G401 (cell line): ENCODE measurements at regions not wholly inside any gene's neighbourhood (a gene's known extent, or its start where the extent isn't known, plus 50 kb on each side); places are given as distances from the start of the nearest gene placed in this dataset.
"Not testable (repeated sequence)": the region's sequence is repeated elsewhere in the genome, so short reads cannot be mapped to it uniquely, and the experiment has no call there.

Experiments
- DNase-seq: peaks from one replicate; pipeline ENCODE4 v3.0.0-alpha.2; 2015; ENCODE audit warnings: low spot score
- in situ Hi-C: cut with HindIII; loops from 2 replicates; pipeline ENCODE4 v1.10.0; 2016; ENCODE audit warnings: low sequenced_read_pairs, mixed read lengths

DNA sequence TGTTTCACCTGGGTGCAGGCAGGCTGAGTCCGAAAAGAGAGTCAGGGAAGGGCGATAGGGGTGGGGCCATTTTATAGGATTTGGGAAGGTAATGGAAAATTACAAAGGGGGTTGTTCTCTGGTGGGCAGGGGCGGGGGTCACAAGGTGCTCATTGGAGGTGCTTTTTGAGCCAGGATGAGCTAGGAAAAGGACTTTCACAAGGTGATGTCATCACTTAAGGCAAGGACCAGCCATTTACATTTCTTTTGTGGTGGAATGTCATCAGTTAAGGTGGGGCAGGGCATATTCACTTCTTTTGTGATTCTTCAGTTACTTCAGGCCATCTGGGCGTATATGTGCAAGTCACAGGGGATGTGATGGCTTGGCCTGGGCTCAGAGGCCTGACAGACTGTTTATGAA, 1040.0 kb downstream of the TAF11L14 start:
- in situ Hi-C loops, DNase-seq: not testable (repeated sequence)

GRCh38 chr5:18675041-18675440, 1040.8 kb downstream of the TAF11L14 start:
- in situ Hi-C loops = no loop called here

DNA sequence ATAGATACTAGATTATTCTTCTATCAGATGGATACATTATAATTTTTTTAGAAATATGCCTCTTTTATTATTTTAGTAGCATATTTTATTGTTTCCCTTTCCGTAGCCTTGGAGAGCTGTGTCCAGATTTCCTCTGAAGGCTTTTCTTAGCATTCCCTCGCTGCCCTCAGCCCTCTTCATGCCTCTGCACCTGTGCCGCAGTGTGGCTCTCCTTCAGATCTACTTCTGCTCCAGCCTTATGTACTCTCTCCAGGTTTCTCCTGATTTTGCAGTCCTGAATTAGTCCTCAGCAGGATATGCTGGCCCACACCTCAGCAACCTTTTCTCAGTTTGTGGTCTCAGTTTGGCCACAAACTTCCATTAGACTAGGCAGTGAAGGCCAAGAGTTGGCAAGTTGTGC, 1052.0 kb downstream of the TAF11L14 start:
- peak; percentile 18 for DNase-seq
- in situ Hi-C loops = no loop called here

More at GRCh38 chr5:18675041-18675440, 1040.8 kb downstream of the TAF11L14 start:
- no peak for DNase-seq

DNA sequence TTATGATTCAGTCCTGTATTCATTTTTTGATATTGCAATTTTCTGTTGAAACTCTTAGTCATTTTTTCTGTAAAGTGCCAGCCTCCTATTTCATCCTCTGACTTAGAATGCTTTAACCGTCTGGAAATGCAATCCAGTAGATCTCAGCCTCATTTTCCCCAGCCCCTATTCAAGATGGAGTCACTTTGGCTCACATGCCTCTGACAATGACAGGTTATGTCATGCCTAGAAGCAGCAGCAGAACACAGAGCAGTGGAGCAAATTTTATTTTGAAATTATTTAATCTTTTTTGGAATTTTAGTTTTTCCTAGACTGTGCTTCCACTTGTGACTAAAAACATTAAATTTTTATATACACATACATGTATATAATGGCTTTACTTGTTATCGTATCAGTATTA, 1053.2 kb downstream of the TAF11L14 start:
- DNase-seq = no peak
- in situ Hi-C loops = no loop called here

DNA sequence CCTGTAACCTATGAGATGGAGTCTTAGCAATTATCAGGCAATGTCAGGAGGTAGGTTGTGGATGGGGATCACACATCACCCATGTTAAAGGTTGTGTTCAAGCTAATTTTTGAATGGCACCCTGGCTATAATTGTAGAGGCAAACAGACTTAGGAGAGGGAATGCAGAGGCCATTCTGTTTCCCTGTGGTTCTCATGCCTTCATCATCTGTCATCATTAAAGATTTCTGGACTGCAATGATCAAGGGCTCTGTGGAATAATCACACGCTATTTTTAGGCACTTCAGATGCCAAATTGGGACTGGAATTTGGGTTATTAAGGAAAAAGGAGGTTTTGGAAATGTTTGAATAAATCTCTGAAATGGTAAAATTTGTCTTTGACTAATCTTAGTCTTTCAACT, 1065.4 kb downstream of the TAF11L14 start:
- in situ Hi-C loops = no loop called here
- peak; percentile 51 for DNase-seq

DNA sequence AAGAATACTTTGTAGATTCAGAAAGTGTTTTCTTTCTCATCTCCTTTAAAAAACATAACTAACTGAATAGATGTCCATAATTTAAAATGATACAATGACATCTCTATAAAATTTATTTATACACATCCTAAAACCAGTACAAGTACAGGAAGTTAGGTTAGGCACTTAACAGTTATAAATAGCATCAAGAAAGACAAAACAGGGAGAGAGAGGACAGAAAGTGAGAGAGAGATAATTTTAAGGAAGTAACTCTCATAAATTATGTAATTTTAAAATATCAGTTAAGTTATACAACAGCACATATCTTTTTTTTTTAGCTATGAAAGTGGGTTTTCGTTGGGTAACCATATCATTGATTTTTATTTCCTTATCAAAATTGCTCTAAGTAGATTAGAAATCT, 1068.6 kb downstream of the TAF11L14 start:
- no peak for DNase-seq
- in situ Hi-C loops = no loop called here

DNA sequence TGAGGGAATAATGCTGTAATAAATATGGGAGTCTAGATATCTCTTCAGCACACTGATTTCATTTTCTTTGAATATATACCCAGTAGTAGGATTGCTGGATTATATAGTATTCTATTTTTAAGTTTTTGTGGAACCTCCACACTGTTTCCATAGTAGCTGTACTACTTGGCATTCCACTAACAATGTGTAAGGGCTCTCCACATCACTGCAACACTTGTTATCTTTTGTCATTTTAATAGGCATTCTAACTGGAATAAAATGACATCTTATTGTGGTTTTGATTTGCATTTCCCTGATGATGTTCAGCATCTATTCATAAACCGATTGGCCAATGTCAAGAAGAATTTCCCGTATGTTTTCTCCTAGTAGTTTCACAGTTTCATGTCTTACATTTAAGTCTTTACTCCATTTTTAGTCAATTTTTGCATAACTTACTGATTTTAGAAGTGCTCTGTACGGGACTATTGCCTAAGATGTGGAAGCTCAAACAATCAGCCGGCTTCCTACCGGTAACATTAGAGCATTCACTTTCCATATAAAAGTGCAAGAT, 1078.8 kb downstream of the TAF11L14 start:
- in situ Hi-C loops = no loop called here
- no peak for DNase-seq

- DNase-seq = no peak
- in situ Hi-C loops = no loop called here
These were observed 1085.7 kb downstream of the TAF11L14 start for GRCh38 chr5:18720002-18720401.

- no peak for DNase-seq
- in situ Hi-C loops = no loop called here
These were observed 1098.6 kb downstream of the TAF11L14 start for GRCh38 chr5:18732556-18733479.

- in situ Hi-C loops = no loop called here
- DNase-seq = no peak
These were observed 1101.8 kb downstream of the TAF11L14 start for GRCh38 chr5:18736051-18736398.

DNA sequence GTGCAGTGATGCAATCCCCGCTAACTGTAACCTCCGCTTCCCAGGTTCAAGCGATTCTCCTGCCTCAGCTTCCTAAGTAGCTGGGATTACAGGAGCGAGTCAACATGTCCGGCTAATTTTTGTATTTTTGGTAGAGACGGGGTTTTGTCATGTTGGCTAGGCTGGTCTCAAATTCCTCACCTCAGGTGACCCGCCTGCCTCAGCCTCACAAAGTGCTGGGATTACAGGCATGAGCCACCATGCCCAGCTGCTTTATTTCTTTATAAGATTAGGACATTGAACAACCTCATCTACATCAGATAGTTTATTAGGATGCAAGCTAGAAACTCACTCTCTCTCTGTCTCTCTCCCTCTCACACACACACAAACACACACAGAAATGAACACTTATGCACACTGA, 1102.5 kb downstream of the TAF11L14 start:
- in situ Hi-C loops, DNase-seq: not testable (repeated sequence)

- no peak for DNase-seq
These were observed 1106.0 kb downstream of the TAF11L14 start for GRCh38 chr5:18740301-18740700.

GRCh38 chr5:18742830-18743229, 1108.6 kb downstream of the TAF11L14 start:
- in situ Hi-C loops = no loop called here
- no peak for DNase-seq

More at GRCh38 chr5:18740301-18740700, 1106.0 kb downstream of the TAF11L14 start:
- in situ Hi-C loops = no loop called here

DNA sequence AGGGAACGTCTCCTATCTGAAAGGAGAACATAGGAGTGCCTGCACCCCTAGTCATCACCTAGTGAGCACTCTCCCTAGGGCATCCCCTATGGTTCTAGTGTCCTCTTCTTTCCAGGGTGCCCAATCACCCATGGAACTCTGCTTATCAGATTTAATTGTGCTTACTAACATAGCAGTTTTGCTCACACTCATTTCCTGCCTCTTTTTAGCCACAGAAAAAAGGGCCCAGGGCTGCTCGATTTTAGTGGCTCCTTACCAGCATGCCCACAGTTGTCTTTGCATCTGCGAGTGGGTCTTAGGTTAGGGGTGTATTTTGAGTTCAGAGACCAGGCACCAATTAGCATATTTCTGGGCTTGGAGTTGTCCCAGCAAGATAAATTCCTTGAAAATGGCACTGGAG, 1110.2 kb downstream of the TAF11L14 start:
- no peak for DNase-seq
- in situ Hi-C loops = no loop called here

GRCh38 chr5:18745042-18745987, 1111.1 kb downstream of the TAF11L14 start:
- in situ Hi-C loops = no loop called here
- no peak for DNase-seq

GRCh38 chr5:18745988-18746615, 1111.8 kb downstream of the TAF11L14 start:
- DNase-seq = no peak

DNA sequence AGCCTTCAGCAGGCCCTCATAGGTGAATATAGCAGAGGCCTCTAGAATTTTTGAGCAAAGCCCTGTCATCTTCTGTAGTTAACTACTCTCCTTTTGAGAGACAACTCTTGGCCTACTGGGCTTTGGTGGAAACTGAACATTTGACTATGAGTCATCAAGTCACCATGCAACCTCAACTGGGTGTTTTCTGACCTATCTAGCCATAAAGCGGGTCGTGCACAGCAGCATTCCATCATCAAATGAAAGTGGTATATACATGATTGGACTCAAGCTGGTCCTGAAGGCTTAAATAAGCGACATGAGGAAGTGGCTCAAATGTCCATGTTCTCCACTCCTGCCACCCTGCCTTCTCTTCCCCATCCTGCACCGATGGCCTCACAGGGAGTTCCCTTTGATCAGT, 1115.5 kb downstream of the TAF11L14 start:
- no peak for DNase-seq
- in situ Hi-C loops = no loop called here

More at GRCh38 chr5:18745988-18746615, 1111.8 kb downstream of the TAF11L14 start:
- in situ Hi-C loops = no loop called here

DNA sequence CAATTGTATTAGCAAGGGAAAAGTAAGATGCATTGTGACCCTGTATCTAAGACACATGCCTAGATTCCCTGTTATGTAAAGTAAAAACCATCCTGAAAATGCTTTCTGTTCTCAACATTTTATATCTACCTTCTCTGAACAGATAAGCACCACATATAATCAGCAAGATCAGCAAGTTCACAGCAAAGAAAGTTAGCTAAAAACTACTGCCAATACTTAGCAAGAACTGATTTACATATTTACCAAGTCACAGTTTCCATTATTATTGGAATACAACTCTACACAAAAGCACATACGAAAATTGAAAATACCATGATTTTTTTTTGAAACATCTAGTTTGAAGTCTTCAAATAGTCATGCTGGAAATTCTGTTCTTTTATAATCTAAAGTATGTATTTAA, 1118.1 kb downstream of the TAF11L14 start:
- in situ Hi-C loops = no loop called here
- no peak for DNase-seq

DNA sequence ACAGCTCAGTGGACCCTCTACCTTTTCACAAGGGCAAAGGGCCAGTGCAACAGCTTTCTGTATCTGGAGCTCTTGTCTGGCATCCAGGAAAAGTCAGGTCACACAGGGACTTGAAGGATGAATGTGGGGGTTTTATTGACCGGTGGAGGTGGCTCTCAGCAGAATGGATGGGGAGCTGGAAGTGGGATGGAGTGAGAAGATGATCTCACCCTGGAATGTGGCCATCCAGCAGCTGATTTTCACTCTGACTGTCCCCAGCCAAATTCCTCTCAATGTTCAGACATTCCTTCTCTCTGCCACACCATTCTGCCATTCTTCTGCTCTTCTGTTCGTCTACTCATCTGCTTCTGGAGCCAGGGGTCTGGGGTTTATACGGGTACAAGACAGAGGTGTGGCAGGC, 1119.9 kb downstream of the TAF11L14 start:
- no peak for DNase-seq
- in situ Hi-C loops = no loop called here
